ENCODE measurements at regions not wholly inside any gene's neighbourhood (a gene's known extent, or its start where the extent isn't known, plus 50 kb on each side); places are given as distances from the start of the nearest gene placed in this dataset.

DNA sequence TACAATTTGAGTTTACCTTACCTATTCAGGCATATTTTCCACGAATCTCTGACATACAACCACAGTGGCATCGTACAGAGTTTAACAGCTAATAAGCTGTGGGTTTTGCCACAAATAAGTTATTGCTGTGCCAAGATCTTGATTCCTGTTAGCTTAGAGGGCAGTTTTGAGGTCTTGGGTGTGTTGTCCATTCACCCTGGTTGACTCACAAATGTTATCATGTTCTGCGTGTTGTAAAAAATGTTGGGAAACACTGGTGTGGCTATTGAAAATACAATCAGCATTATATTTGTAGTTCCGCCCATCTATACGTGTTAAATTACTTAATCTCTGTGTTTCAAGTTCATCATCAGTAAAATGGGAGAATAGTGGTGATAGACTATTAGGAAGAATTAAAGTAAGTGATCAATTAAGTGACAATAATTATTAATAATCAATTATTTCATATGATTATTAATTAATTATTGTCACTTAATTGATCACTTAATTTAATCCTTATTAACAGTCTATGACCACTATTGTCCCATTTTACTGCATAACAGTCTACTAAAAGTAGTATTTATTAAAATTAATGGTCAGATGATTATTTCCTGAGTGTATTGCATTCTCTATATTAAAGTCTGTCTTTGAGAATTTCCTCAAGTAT is 96.3 kb downstream of the TMA16 start:
- Histone ChIP-seq H3K4me3 (ENCODE audit: low read length in 3 of 3) (no peak overlapping the region), H3K9me3 (ENCODE audit: control insufficient read depth in 2 of 3, insufficient read depth in 1 of 3, low read length in 3 of 3) (no peaks in the 10 kb centered on the region), H3K36me3 (ENCODE audit: control insufficient read depth in 2 of 3, insufficient read depth in 3 of 3, low read length in 3 of 3) (no peaks in the 10 kb centered on the region), H3K4me1 (ENCODE audit: control insufficient read depth in 2 of 3, insufficient read depth in 2 of 3, low read depth in 1 of 3, low read length in 3 of 3) (no peaks in the 10 kb centered on the region), H3K9ac (ENCODE audit: low read length in 3 of 3) (no peak overlapping the region), H3K27ac (ENCODE audit: low read depth in 2 of 2, low read length in 2 of 2) (no peak overlapping the region), H3K27me3 (ENCODE audit: control insufficient read depth, insufficient read depth, low read length) (no peaks in the 10 kb centered on the region)
- DNase-seq: no peak
- TF ChIP-seq, protein P1, sequence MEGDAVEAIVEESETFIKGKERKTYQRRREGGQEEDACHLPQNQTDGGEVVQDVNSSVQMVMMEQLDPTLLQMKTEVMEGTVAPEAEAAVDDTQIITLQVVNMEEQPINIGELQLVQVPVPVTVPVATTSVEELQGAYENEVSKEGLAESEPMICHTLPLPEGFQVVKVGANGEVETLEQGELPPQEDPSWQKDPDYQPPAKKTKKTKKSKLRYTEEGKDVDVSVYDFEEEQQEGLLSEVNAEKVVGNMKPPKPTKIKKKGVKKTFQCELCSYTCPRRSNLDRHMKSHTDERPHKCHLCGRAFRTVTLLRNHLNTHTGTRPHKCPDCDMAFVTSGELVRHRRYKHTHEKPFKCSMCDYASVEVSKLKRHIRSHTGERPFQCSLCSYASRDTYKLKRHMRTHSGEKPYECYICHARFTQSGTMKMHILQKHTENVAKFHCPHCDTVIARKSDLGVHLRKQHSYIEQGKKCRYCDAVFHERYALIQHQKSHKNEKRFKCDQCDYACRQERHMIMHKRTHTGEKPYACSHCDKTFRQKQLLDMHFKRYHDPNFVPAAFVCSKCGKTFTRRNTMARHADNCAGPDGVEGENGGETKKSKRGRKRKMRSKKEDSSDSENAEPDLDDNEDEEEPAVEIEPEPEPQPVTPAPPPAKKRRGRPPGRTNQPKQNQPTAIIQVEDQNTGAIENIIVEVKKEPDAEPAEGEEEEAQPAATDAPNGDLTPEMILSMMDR (IDR thresholded peaks at IDR 0.05; ENCODE audit: borderline replicate concordance, extremely low read depth, insufficient read depth): no peak
- intact Hi-C loops (cut with DNase I): no loop called here
- no peak for FAIRE-seq

GRCh38 chr4:163591614-163592020 is 97.1 kb downstream of the TMA16 start:
- Histone ChIP-seq H3K27ac (ENCODE audit: low read depth in 2 of 2, low read length in 2 of 2) (no peak overlapping the region), H3K9ac (ENCODE audit: low read length in 3 of 3) (no peak overlapping the region), H3K4me3 (ENCODE audit: low read length in 3 of 3) (no peak overlapping the region), H3K9me3 (ENCODE audit: control insufficient read depth in 2 of 3, insufficient read depth in 1 of 3, low read length in 3 of 3) (no peaks in the 10 kb centered on the region), H3K27me3 (ENCODE audit: control insufficient read depth, insufficient read depth, low read length) (no peaks in the 10 kb centered on the region), H3K4me1 (ENCODE audit: control insufficient read depth in 2 of 3, insufficient read depth in 2 of 3, low read depth in 1 of 3, low read length in 3 of 3) (no peaks in the 10 kb centered on the region), H3K36me3 (ENCODE audit: control insufficient read depth in 2 of 3, insufficient read depth in 3 of 3, low read length in 3 of 3) (no peaks in the 10 kb centered on the region)
- FAIRE-seq: no peak
- TF ChIP-seq, protein P1 (IDR thresholded peaks at IDR 0.05; ENCODE audit: borderline replicate concordance, extremely low read depth, insufficient read depth): no peak
- no peak for DNase-seq
- intact Hi-C loops (cut with DNase I): no loop called here

DNA sequence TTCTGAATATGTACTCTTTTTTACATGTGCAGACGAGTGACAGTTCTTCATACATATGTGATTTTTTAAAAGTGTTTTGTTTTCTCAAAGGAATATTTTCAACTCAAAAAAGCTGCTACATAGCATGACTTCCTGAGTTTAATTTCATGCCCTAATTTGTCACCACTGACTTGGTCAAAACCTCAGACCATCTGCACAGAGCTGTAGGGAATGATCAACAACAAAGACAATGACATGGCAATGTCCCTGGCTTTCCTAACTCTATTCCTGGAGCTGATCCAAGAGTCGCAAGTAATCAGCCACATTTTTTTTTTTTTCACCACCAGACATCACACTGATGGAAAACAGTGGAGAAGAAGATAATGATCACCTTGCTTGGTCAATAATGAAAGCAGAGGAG is 97.7 kb downstream of the TMA16 start:
- Histone ChIP-seq H3K9me3 (ENCODE audit: control insufficient read depth in 2 of 3, insufficient read depth in 1 of 3, low read length in 3 of 3) (no peaks in the 10 kb centered on the region), H3K27me3 (ENCODE audit: control insufficient read depth, insufficient read depth, low read length) (no peaks in the 10 kb centered on the region), H3K4me1 (ENCODE audit: control insufficient read depth in 2 of 3, insufficient read depth in 2 of 3, low read depth in 1 of 3, low read length in 3 of 3) (no peaks in the 10 kb centered on the region), H3K36me3 (ENCODE audit: control insufficient read depth in 2 of 3, insufficient read depth in 3 of 3, low read length in 3 of 3) (no peaks in the 10 kb centered on the region), H3K9ac (ENCODE audit: low read length in 3 of 3) (no peak overlapping the region), H3K27ac (ENCODE audit: low read depth in 2 of 2, low read length in 2 of 2) (no peak overlapping the region), H3K4me3 (ENCODE audit: low read length in 3 of 3) (no peak overlapping the region)
- no peak for FAIRE-seq
- TF ChIP-seq, protein P1 (IDR thresholded peaks at IDR 0.05; ENCODE audit: borderline replicate concordance, extremely low read depth, insufficient read depth): no peak
- no peak for DNase-seq
- intact Hi-C loops (cut with DNase I): no loop called here

GRCh38 chr4:163595580-163595979 is 101.1 kb downstream of the TMA16 start:
- H3K4me3 ChIP-seq (ENCODE audit: low read length in 3 of 3): no peak overlapping the region
- no peaks in the 10 kb centered on the region for H3K4me1 ChIP-seq (ENCODE audit: control insufficient read depth in 2 of 3, insufficient read depth in 2 of 3, low read depth in 1 of 3, low read length in 3 of 3)
- H3K9me3 ChIP-seq (ENCODE audit: control insufficient read depth in 2 of 3, insufficient read depth in 1 of 3, low read length in 3 of 3): no peaks in the 10 kb centered on the region
- no peaks in the 10 kb centered on the region for H3K36me3 ChIP-seq (ENCODE audit: control insufficient read depth in 2 of 3, insufficient read depth in 3 of 3, low read length in 3 of 3)
- no peak for FAIRE-seq
- intact Hi-C loops (cut with DNase I): no loop called here
- no peak for DNase-seq
- no peak overlapping the region for H3K9ac ChIP-seq (ENCODE audit: low read length in 3 of 3)
- no peak overlapping the region for H3K27ac ChIP-seq (ENCODE audit: low read depth in 2 of 2, low read length in 2 of 2)
- TF ChIP-seq, protein P1 (IDR thresholded peaks at IDR 0.05; ENCODE audit: borderline replicate concordance, extremely low read depth, insufficient read depth): no peak
- H3K27me3 ChIP-seq (ENCODE audit: control insufficient read depth, insufficient read depth, low read length): no peaks in the 10 kb centered on the region
